Astrocyte of the cerebellum (primary cell): ENCODE measurements at regions not wholly inside any gene's neighbourhood (a gene's known extent, or its start where the extent isn't known, plus 50 kb on each side); places are given as distances from the start of the nearest gene placed in this dataset.

ENCODE experiments used
- DNase-seq: peaks from one replicate; pipeline ENCODE4 v3.0.0-alpha.2; 2011; ENCODE audit warnings: low read depth
- H3K4me3 ChIP-seq: 2 replicates; pipeline ENCODE4 v1.5.1; 2011; ENCODE audit warnings: mild to moderate bottlenecking, low read depth, low read length, moderate library complexity
- in situ Hi-C: cut with HindIII; loops from 2 replicates; pipeline ENCODE4 v1.10.0; 2017; ENCODE audit warnings: low sequenced_read_pairs
- TF ChIP-seq, protein P1 (sequence below): IDR thresholded peaks from 2 replicates; pipeline ENCODE4 v1.5.1; 2012; ENCODE audit warnings: low read length, low read depth, moderate library complexity, mild to moderate bottlenecking; ENCODE audit errors: missing control alignments

DNA sequence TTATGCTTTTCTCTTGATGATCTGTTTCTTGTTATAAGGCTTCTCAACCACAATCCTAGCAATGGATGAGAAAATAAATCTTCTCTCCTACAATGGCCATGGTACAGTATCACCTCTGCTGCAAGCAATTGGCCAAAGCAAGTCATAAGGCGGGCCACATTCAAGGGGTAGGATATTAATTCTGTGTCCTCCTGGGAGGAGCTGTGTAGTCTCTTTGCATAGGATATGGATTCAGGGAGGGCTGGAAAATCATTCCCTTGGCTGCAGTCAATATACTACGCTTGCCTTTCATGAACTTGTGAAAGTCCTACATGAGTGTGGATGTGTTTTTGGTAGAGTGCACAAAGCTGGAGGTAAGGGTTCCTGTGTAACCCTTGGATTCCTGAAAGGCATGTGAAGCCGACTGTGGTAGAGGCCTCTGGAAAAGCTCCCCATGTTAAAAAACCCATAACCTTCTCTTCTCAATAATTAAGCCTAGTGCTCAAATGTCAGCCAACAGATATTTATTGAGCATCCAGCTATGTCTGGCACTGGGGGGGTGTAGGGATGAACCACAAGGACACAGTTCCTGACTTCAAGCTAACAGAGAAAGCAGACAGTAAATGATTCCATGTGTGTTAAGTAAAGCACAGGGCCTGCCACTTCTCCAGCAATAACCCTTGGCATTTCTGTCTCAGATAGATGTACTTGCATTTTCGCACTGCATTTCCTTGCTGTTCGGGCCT lies 147.6 kb upstream of the HS3ST3A1 start:
- in situ Hi-C loops, result no loop called here
- DNase-seq, result no peak
- H3K4me3 ChIP-seq, result no peak overlapping the region
- TF ChIP-seq, protein P1, sequence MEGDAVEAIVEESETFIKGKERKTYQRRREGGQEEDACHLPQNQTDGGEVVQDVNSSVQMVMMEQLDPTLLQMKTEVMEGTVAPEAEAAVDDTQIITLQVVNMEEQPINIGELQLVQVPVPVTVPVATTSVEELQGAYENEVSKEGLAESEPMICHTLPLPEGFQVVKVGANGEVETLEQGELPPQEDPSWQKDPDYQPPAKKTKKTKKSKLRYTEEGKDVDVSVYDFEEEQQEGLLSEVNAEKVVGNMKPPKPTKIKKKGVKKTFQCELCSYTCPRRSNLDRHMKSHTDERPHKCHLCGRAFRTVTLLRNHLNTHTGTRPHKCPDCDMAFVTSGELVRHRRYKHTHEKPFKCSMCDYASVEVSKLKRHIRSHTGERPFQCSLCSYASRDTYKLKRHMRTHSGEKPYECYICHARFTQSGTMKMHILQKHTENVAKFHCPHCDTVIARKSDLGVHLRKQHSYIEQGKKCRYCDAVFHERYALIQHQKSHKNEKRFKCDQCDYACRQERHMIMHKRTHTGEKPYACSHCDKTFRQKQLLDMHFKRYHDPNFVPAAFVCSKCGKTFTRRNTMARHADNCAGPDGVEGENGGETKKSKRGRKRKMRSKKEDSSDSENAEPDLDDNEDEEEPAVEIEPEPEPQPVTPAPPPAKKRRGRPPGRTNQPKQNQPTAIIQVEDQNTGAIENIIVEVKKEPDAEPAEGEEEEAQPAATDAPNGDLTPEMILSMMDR, result no peak

DNA sequence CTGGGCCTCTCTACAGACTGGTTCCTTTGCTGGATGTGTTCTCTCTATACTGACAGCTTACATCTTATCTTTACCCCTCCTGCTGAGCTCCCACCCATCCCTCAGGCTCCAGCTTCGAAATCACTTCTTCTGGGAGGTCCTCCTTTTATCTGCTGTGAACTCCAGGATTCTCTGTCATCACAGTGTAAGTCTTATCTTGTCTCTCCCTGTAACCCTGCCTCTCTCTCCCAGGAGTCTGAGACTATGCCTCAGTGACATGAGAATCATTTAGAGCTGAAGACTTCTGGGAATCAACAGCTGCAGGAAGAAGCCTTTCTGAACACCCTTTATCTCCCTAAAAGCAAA lies 148.1 kb upstream of the HS3ST3A1 start:
- DNase-seq, result no peak
- no peak overlapping the region for H3K4me3 ChIP-seq
- TF ChIP-seq, protein P1, result no peak
- in situ Hi-C loops, result no loop called here

DNA sequence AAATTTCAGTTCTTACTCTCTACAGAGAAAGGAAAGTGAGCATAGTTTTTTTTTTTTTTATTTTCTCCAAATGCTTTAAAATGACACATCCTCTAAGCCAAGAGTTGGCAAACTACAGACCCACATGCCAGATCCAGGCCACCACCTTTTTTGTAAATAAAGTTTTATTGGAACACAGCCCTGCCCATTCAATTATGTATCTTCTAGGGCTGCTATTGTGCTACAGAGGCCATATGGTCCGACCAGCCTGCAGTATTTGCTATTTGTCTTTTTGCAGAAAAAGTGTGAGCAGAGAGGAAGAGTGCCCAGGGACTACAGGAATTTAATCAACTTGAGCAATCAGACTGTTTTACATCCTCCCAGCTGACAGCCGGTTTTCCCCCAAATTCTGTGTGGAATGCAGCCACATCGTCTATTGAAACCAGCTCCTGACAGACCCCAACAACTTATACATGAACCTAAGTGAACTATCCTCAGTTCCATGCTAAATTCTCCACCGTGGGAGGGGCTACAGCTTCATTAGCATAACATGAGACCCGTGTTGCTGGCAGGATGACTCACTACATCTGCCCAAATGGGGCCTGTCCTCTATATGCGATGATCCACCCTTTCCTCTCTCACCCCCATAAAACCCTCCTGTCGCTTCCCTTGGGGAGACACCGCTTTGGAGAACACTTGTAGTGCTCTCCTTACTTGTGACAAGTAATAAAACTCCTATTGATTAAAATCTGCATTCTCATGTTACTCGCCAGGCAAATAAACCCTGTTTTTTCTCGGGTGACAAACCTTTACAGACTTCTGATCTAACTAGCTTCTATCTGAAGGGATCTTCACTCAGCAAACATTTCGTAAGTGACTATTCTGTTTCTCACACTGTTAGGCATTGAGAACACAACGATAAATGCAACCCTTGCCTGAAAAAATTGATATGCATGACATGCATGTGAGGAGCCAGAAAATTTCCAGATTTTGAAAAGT lies 149.4 kb upstream of the HS3ST3A1 start:
- H3K4me3 ChIP-seq, result no peak overlapping the region
- no peak for DNase-seq
- TF ChIP-seq, protein P1, result no peak
- in situ Hi-C loops, result no loop called here

DNA sequence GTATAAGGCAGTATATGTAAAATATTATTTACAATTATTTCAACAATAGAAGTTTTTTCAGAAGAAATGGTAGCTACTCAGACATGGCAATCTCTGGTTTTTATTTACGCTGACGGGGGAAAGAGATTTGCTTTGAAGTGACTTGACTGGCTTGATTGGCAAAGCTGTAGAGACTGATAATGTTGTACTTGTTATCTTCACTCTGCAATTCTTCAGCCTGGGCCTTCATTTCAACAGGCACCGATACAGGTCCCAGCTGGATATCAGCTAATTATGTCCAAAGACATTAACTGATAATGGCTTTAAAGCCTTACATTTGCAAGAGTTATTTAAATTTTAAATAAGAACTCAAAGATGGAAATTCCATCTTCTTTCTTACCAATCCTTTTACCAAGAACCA lies 151.4 kb upstream of the HS3ST3A1 start:
- H3K4me3 ChIP-seq, result no peak overlapping the region
- no peak for DNase-seq
- TF ChIP-seq, protein P1, result no peak
- in situ Hi-C loops, result no loop called here

DNA sequence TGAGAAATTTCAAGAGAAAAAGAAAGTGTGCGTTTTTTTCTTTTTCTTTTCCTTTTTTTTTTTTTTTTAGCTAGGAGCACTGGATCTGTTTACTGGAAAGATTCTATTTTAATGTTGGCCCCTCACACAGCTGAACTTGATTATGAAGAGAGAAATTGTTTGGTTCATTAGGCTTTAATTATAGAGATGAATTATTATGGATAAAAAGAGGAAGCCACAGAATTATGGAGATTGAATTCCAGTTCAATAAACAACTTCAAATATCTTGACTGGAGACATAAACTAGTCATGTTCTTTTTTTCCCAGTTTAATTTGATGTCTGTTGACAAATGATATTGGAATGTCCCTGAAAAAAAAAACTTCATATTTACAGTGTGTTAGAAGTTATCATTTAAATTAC lies 152.0 kb upstream of the HS3ST3A1 start:
- TF ChIP-seq, protein P1, result no peak
- H3K4me3 ChIP-seq, result no peak overlapping the region
- in situ Hi-C loops, result no loop called here
- no peak for DNase-seq

DNA sequence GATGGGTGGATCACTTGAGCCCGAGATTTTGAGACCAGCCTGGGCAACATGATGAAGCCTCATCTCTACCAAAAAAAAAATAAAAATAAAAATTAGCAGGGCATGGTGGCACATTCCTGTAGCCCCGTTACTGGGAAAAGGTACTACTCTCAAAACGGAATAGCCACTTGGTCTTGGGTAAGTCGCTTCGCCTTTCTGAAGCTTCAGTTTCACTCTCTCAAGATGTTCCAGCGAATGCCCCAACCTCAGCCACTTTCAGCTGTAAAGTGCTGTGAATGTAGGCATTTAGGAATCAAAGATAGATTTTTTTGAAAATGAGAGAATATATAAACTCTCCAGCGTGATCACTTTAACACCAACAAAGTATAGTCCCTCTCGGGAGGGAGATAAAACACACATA lies 154.1 kb upstream of the HS3ST3A1 start:
- DNase-seq, result no peak
- TF ChIP-seq, protein P1, result no peak
- in situ Hi-C loops, result no loop called here
- no peak overlapping the region for H3K4me3 ChIP-seq
